ENCODE measurements at regions not wholly inside any gene's neighbourhood (a gene's known extent, or its start where the extent isn't known, plus 50 kb on each side); places are given as distances from the start of the nearest gene placed in this dataset.

- TF ChIP-seq PATZ1 (CRISPR knock-in tag; IDR thresholded peaks at IDR 0.05; ENCODE audit: borderline replicate concordance): no peak
- TF ChIP-seq CSRNP3 (CRISPR knock-in tag; IDR thresholded peaks at IDR 0.05): no peak
- no peak for TF ChIP-seq ZNF8 (CRISPR knock-in tag; IDR thresholded peaks at IDR 0.05)
- no peak for TF ChIP-seq RARB (CRISPR knock-in tag; IDR thresholded peaks at IDR 0.05)
Observed at GRCh38 chr13:34322014-34322742, 504.2 kb downstream of the RFC3 start.

Data from SK-N-SH treated with all-trans-retinoic acid at 6 μM for 48 hours (cell line).